GM18861 (cell line): ENCODE measurements at regions not wholly inside any gene's neighbourhood (a gene's known extent, or its start where the extent isn't known, plus 50 kb on each side); places are given as distances from the start of the nearest gene placed in this dataset.
A peak's percentile ranks its signal among the peaks of the same experiment; 100 is the strongest.
"Not testable (repeated sequence)": the region's sequence is repeated elsewhere in the genome, so short reads cannot be mapped to it uniquely, and the experiment has no call there.

ENCODE experiments used
- ATAC-seq: cut with Tn5 transposase; IDR thresholded peaks from one replicate; pipeline ENCODE4 v1.9.1; 2021; ENCODE audit not compliant: unreplicated experiment

DNA sequence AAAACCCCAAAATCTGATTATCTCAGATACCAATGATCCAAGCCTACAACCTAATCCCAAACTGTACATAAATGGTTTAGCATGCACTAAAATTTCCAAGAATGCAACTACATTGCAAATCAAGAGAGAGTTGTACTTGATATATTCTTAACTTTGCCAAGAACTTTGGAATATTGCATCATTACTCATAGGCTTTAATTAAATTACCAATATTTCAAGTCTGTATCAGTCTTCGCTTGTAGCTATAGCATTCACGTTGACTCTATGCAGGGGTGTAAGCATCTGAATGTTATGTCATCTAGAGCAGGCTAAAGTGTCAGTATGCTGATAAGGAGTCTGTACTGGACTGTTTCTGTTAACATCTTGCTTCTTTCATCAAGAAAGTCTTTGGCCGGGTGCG is 56.3 kb downstream of the FOXI3 start:
- no peak for ATAC-seq

DNA sequence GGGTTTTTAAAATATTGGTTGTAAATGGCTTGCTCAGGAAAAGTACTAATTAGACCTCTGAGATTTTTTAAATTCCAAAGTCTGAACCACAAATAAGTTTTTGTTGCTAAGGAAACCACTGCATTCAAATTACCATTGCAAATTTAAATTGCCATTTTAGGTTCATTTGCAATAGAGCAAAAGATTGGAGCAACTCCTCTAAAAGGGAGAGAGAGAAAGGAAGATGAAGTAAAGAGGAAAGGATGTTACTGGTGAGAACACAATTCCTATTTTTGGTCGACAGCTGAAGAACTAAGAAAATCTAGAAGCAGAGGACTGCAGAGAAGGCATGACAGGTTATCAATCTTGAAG is 74.9 kb downstream of the FOXI3 start:
- no peak for ATAC-seq

DNA sequence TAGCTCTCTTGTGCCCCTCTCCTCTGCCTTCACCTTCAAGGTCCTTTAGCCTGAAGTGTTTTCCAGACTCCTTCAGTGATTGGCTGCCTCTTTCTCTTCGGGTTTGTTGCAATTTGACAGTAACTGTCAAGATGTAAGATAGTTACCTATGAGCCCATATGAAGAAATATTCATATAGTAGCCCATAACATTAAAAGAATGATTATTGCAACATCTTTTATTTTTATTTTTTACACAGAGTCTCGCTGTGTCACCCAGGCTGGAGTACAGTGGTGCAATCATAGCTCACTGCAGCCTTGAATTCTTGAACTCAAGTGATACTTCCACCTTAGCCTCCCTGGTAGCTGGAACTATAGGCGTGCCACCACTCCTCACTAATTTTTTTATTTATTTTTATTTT is 80.5 kb downstream of the FOXI3 start:
- ATAC-seq: no peak

- not testable (repeated sequence) for ATAC-seq
Measured at GRCh38 chr2:88365408-88365807, 87.1 kb downstream of the FOXI3 start.

DNA sequence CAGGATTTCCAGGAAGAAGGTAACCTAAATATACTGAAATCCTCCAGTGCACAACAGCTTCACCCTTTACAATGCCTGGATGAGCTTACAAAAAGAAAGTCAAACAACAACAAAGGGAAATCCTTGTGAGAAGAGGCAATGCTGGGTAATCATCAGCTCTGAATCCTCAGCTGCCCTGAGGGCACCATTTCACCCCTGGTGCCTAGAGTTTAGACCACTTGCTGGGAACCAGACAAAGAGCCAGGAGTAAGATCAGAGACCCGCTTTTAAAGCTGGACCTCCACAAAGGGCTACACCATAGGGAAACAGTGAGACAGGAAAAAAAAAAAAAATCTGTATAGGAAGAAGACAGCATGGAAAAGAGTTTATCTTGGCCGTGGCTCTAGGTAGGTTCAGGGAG is 97.0 kb downstream of the FOXI3 start:
- ATAC-seq: no peak

DNA sequence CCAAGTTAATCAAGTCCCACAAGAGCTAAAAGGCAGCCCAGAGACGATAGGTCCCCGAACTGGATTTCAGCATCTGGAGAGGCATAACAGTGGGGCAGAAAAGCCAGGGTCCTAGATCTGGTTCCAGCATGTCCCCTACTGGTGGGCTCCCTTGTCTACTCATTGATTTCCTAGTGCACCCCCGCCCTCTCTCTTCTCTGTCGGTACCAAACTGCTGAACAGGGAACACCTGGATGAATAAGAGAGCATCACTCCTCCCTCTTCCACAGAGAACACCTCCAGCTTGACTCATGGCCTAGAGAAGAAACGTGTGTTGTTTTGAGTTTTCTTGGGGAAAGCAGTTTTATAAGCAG is 101.3 kb downstream of the FOXI3 start:
- ATAC-seq: no peak

- peak; percentile 42 for ATAC-seq
Measured at GRCh38 chr2:88350331-88351248, 101.9 kb downstream of the FOXI3 start.

- no peak for ATAC-seq
Measured at GRCh38 chr2:88345842-88346241, 106.7 kb downstream of the FOXI3 start.

DNA sequence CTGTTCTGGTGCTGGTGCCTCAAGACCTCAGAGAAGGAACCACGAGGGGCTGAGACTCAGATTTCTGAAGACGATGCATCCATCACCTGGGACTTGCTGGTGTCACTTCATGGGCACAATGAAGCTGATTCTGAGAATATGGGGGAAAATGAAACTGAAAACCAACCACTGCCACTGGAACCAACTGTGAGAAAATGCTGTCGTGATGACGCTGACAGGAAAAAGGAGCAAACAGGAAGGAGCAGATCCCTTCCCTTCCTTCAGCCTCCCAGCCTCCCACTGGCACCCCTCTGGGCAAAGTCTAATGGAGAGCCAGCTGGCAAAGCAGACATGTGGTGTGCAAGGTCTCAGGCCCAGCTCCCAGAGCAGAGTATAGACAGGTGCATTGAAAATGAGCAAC is 109.7 kb downstream of the FOXI3 start:
- ATAC-seq: no peak

DNA sequence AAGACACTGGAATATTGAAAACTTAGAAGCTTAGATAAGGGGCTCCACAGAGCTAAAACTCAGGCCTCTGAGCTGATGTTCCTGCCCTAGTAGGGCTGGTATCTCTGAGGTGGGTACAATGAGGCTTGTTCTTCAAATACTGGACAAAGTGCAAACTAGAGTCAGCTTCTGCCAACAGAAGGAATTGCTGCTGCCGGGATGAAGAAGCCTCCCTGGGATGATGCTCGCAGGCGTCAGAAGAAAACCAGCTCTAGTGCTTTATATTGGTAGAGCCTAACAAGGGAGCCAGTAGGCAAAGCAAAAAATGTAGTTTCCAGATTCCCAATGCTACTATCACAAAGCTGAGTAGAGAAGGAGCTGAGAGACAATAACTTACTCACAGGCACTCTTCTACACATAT is 118.1 kb downstream of the FOXI3 start:
- no peak for ATAC-seq

DNA sequence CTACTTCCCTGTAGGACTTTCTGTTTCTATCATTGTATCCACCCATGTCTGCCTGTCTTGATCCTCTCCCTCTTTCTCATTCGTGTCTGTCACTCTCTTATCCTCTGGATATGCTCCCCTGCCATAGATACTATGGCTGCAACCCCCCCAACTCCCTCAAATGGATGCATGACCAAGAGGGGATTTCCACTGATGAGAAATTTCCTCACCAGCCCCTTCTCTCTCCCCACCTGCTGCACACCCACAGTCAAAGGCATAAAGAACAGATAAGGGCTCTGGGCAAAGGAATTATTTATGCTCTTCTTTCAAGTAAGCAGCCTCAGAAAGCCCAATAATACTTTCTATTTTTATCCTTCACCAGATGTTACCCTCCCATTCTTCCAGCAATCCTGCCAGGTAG is 121.3 kb downstream of the FOXI3 start:
- no peak for ATAC-seq

- peak; percentile 70 for ATAC-seq
Measured at GRCh38 chr2:88329815-88330603, 122.5 kb downstream of the FOXI3 start.

DNA sequence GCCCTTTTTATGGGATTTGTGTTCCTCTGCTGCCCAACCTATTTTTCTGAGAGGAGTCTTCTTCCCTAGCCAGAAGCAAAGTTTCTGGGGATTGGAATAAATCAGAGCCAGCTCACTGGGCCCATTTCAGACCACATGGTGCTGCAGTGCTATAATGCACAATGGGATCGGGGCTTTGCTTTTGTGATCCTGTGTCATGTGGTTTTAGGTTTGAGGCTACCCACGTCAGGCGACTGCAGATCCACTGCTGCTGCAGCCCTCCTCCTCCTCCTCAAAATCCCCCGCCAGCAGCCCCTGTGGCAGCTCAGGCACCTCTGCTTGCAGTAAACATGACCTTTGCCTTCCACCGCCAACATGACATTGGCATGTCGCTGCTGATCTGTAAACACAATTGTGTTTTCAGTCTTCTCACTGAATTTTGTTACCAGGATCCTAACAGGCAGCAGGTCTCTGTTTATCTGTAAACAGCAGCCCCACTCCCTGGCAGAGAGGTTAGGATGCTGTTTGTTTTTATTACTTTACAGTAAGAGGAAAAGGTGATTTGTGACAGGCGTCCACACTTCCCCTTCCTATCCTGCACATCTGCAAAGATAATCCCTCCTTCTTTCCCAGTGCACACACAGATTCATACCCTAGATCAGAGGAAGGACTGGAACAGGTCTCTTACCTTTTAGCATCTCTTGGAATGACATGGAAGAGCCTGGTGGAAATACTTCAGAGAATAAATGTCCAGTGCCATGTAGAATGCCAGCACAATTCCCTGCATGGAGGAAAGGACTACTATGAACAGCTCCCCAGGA is 130.8 kb downstream of the FOXI3 start:
- no peak for ATAC-seq

DNA sequence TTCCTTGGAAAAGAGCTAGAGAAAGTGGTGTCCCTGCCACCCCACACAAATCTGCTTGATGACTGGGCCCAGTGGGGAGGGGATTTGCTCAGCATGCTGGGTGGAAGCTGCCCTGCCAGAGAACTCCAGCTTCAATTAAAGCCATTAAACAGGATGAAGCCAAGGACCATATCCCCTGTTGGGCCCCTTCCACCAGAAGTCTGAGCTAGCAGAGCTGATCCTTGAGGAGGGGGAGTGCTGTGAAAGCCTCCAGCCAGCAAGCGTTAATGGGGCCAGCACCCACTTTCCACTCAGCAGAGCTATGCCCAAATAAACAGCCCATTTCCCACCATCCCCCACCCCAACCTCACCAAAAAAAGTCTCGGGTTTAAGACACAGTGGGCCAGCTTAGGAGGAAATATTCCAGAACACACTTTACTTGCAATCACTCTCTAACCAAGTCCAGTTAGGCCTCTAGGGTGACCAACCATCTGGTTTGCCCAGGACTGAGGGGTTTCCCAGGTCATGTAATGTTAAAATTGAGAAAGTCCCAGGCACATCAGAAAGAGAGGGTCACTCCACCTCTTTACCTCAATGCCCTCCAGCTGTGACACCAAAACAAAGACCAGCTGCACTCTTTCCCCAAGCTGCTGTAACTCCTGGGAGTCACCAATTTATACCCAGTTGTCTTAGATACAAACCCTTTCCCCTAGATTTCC is 132.3 kb downstream of the FOXI3 start:
- ATAC-seq: no peak

DNA sequence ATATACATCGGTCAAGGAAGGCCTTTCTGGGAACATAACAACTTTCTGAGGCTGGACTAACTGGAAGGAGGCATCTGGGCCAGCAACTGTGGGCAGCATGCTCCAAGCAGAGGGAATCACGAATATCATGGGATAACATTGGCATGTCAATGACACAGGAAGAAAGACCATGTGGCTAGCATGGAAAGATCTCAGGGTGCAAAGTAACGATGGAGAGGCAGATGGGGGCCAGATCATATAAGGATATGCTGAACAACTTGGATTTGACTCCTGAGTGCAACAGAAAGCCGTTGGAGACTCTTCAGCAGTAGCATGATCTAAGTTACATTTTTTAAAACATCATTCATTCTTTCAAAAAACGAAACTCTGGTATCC is 133.6 kb downstream of the FOXI3 start:
- no peak for ATAC-seq

DNA sequence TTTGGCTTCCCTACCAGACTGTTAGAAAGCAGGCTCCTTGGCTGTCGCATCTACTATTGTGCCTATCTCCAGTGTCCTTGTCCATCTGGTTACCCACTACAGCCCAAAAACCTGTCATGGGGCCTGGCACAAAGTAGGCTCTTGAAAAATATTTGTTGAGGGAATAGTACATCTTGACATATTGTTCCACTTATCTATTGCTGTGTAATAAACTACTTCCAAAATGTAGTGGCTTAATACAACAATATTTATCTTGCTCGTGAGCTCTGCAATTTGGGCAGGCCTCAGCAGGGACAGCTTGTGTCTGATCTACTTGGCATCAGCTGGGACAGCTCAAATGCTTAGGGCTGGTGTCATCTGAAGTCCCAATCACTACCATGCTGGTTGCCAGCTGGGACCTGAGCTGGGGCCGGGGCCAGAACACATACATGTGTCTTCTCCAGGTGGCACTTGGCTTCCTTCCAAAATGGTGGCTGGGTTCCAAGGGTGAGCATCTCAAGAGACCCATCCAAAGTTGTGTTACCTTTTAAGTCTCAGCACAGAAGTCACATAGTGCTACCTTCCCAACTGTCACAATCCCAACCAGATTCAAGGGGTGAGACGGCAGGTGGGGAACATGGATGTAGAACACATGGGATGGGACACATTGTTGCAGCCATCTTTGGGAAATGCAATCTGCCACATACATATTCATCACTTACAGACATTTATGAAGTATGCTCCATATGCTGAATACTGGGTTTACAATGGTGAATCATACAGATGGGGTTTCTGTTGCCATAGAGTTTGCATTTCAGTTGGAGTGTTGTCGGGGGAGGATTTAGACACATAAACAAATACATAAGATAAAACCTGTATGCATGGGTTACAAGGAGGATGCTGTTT is 134.2 kb downstream of the FOXI3 start:
- no peak for ATAC-seq

GRCh38 chr2:88310787-88311186 is 140.6 kb downstream of the THNSL2 start:
- no peak for ATAC-seq

DNA sequence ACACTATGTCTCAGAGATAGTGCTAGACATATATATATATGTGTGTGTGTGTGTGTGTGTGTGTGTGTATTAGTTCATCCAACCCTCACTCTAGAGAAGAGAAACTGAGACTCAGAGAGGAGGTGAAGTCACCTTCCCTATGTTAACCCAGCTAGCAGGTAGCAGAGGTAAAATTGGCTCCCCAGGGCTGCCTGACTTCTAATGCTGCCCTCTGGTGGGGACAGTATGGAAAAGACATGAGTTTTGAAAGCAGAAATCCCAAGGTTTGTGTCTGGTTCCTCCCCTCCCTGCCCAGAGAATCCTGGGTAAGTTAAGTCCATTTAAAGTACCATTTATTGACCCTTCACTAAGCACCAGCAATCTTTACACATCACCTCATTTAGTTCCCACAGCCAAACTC is 137.7 kb downstream of the THNSL2 start:
- ATAC-seq: no peak

GRCh38 chr2:88303865-88304264 is 133.7 kb downstream of the THNSL2 start:
- no peak for ATAC-seq

GRCh38 chr2:88296247-88296646 is 126.1 kb downstream of the THNSL2 start:
- no peak for ATAC-seq
